ENCODE measurements at regions not wholly inside any gene's neighbourhood (a gene's known extent, or its start where the extent isn't known, plus 50 kb on each side); places are given as distances from the start of the nearest gene placed in this dataset.

DNA sequence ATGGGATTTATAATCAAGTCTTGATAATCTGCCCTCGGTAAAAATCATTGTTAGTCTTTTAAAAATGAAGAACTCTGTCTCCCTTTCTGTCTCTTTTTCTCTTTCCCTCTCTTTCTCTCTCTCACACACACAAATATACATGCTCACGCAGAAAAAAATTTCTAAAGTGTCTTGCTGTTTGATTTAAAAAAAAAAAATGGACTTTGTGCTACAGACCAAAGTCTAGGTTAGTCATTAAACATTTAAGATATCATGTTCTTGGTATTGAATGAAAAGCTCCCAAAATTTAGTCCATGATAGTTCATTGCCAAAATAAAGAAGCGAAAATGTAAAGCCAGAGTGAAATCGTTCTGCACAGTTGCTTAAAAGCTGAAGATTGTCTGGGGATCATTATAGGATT, 665.8 kb downstream of the SORCS1 start:
- intact Hi-C loops (cut with micrococcal nuclease): no loop called here
- H3K27ac ChIP-seq (ENCODE audit: low read length in 2 of 2): no peak overlapping the region
- no peaks in the 10 kb centered on the region for H3K27me3 ChIP-seq (replicated peaks in 1 of 4; ENCODE audit: control extremely low read depth in 1 of 4, control insufficient read depth in 3 of 4, insufficient read depth in 4 of 4, low read length in 3 of 4)
- H3K27me3 Mint-ChIP-seq: no peaks in the 10 kb centered on the region
- 40% methylated on average over 1 of the region's 4 CpGs for WGBS (ENCODE audit: insufficient coverage)
- CTCF ChIA-PET: no interaction called here
- no peak for ATAC-seq (ENCODE audit: low read depth)
- no peaks in the 10 kb centered on the region for H3K36me3 ChIP-seq (replicated peaks in 1 of 2; ENCODE audit: control extremely low read depth in 1 of 2, control insufficient read depth in 1 of 2, extremely low read depth in 1 of 2, insufficient read depth in 2 of 2, low read length in 1 of 2)
- H3K4me2 ChIP-seq (replicated peaks; ENCODE audit: low read depth, low read length, poor library complexity, severe bottlenecking): no peak overlapping the region
- H2AFZ ChIP-seq (ENCODE audit: insufficient read depth, low read depth, low read length, poor library complexity, severe bottlenecking): no peak overlapping the region
- POLR2A ChIA-PET: no interaction called here
- no peaks in the 10 kb centered on the region for H3K9me3 ChIP-seq (ENCODE audit: control extremely low read depth in 1 of 3, control insufficient read depth in 2 of 3, insufficient read depth in 1 of 3, low read length in 2 of 3)
- no peaks in the 10 kb centered on the region for H3K79me2 ChIP-seq (ENCODE audit: control insufficient read depth, insufficient read depth, low read length)
- H3K4me3 ChIP-seq (ENCODE audit: control extremely low read depth in 1 of 5, extremely low read depth in 1 of 5, insufficient read depth in 1 of 5, low read depth in 2 of 5, low read length in 4 of 5): no peak overlapping the region
- no peak overlapping the region for H3K4me3 Mint-ChIP-seq
- DNase-seq: no peak
- no peaks in the 10 kb centered on the region for H3K4me1 Mint-ChIP-seq
- TF ChIP-seq, protein P1, sequence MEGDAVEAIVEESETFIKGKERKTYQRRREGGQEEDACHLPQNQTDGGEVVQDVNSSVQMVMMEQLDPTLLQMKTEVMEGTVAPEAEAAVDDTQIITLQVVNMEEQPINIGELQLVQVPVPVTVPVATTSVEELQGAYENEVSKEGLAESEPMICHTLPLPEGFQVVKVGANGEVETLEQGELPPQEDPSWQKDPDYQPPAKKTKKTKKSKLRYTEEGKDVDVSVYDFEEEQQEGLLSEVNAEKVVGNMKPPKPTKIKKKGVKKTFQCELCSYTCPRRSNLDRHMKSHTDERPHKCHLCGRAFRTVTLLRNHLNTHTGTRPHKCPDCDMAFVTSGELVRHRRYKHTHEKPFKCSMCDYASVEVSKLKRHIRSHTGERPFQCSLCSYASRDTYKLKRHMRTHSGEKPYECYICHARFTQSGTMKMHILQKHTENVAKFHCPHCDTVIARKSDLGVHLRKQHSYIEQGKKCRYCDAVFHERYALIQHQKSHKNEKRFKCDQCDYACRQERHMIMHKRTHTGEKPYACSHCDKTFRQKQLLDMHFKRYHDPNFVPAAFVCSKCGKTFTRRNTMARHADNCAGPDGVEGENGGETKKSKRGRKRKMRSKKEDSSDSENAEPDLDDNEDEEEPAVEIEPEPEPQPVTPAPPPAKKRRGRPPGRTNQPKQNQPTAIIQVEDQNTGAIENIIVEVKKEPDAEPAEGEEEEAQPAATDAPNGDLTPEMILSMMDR (IDR thresholded peaks at IDR 0.05): no peak
- no peak for TF ChIP-seq EZH2 (IDR thresholded peaks at IDR 0.05; ENCODE audit: borderline replicate concordance, insufficient read depth, low read depth, low read length, poor library complexity, severe bottlenecking)
- H3K9ac ChIP-seq (ENCODE audit: low read length): no peak overlapping the region
- no peak overlapping the region for H3K27ac Mint-ChIP-seq
- no peaks in the 10 kb centered on the region for H3K4me1 ChIP-seq (ENCODE audit: control insufficient read depth in 2 of 2, insufficient read depth in 2 of 2, low read length in 2 of 2)
- H3K9me3 Mint-ChIP-seq (ENCODE audit: insufficient read depth): peaks cover 4% of the 10 kb centered on the region
- H4K20me1 ChIP-seq (ENCODE audit: control insufficient read depth, insufficient read depth, low read length, poor library complexity, severe bottlenecking): no peaks in the 10 kb centered on the region

DNA sequence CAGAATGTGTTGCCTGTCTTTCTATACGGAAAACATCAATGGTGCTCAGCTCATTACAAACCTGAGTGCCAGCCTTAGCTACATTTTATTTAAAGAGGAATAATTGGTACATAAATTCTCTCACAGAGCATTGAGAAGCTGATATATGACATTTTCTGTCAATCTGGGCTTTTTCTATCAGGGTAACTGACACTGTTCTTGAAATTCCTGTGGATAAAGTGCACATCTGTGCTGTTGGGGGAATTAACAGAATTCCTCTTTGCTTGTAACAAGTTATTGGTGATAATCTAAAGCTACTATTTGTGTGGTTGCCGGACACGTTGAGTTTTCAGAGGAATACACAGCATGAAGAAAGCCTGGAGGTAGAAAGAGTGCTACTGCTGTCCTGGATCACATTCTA, 668.6 kb downstream of the SORCS1 start:
- Histone ChIP-seq H3K79me2 (ENCODE audit: control insufficient read depth, insufficient read depth, low read length) (no peaks in the 10 kb centered on the region), H3K27ac (ENCODE audit: low read length in 2 of 2) (no peak overlapping the region), H3K27me3 (replicated peaks in 1 of 4; ENCODE audit: control extremely low read depth in 1 of 4, control insufficient read depth in 3 of 4, insufficient read depth in 4 of 4, low read length in 3 of 4) (no peaks in the 10 kb centered on the region), H3K9me3 (ENCODE audit: control extremely low read depth in 1 of 3, control insufficient read depth in 2 of 3, insufficient read depth in 1 of 3, low read length in 2 of 3) (no peaks in the 10 kb centered on the region), H2AFZ (ENCODE audit: insufficient read depth, low read depth, low read length, poor library complexity, severe bottlenecking) (no peak overlapping the region), H3K4me3 (ENCODE audit: control extremely low read depth in 1 of 5, extremely low read depth in 1 of 5, insufficient read depth in 1 of 5, low read depth in 2 of 5, low read length in 4 of 5) (no peak overlapping the region), H4K20me1 (ENCODE audit: control insufficient read depth, insufficient read depth, low read length, poor library complexity, severe bottlenecking) (no peaks in the 10 kb centered on the region), H3K4me1 (ENCODE audit: control insufficient read depth in 2 of 2, insufficient read depth in 2 of 2, low read length in 2 of 2) (no peaks in the 10 kb centered on the region), H3K36me3 (replicated peaks in 1 of 2; ENCODE audit: control extremely low read depth in 1 of 2, control insufficient read depth in 1 of 2, extremely low read depth in 1 of 2, insufficient read depth in 2 of 2, low read length in 1 of 2) (no peaks in the 10 kb centered on the region), H3K4me2 (replicated peaks; ENCODE audit: low read depth, low read length, poor library complexity, severe bottlenecking) (no peak overlapping the region), H3K9ac (ENCODE audit: low read length) (no peak overlapping the region)
- Mint-ChIP-seq H3K4me1 (no peaks in the 10 kb centered on the region), H3K27me3 (no peaks in the 10 kb centered on the region), H3K27ac (no peak overlapping the region), H3K9me3 (ENCODE audit: insufficient read depth) (peaks cover 1% of the 10 kb centered on the region), H3K4me3 (no peak overlapping the region)
- 90% methylated on average over 2 of the region's 3 CpGs for WGBS (ENCODE audit: insufficient coverage)
- intact Hi-C loops (cut with micrococcal nuclease): no loop called here
- CTCF ChIA-PET: no interaction called here
- POLR2A ChIA-PET: no interaction called here
- ATAC-seq (ENCODE audit: low read depth) (no peak), DNase-seq (no peak)
- TF ChIP-seq, protein P1 (IDR thresholded peaks at IDR 0.05): no peak
- TF ChIP-seq EZH2 (IDR thresholded peaks at IDR 0.05; ENCODE audit: borderline replicate concordance, insufficient read depth, low read depth, low read length, poor library complexity, severe bottlenecking): no peak

All from B cell (primary cell).